ENCODE measurements at regions not wholly inside any gene's neighbourhood (a gene's known extent, or its start where the extent isn't known, plus 50 kb on each side); places are given as distances from the start of the nearest gene placed in this dataset.

- Histone ChIP-seq H3K27me3 (ENCODE audit: control insufficient read depth, insufficient read depth, low read length, poor library complexity, severe bottlenecking) (no peaks in the 10 kb centered on the region), H3K4me1 (ENCODE audit: control insufficient read depth, insufficient read depth, low read length) (no peaks in the 10 kb centered on the region), H3K9me3 (ENCODE audit: control insufficient read depth, low read length) (no peaks in the 10 kb centered on the region), H3K9ac (ENCODE audit: extremely low read depth, low read length, poor library complexity, severe bottlenecking) (no peak overlapping the region), H3K4me3 (ENCODE audit: low read length) (no peak overlapping the region), H3K36me3 (ENCODE audit: control insufficient read depth, insufficient read depth, low read length) (no peaks in the 10 kb centered on the region), H3K27ac (ENCODE audit: low read depth, low read length) (no peak overlapping the region)
- no peak overlapping the region for H3K4me3 Mint-ChIP-seq
- no peak overlapping the region for H3K27ac Mint-ChIP-seq
- no peaks in the 10 kb centered on the region for H3K4me1 Mint-ChIP-seq
- no peaks in the 10 kb centered on the region for H3K9me3 Mint-ChIP-seq
- no peaks in the 10 kb centered on the region for H3K36me3 Mint-ChIP-seq (ENCODE audit: low read depth)
- peaks cover 1% of the 10 kb centered on the region for H3K27me3 Mint-ChIP-seq (ENCODE audit: insufficient read depth)
- WGBS, 2 experiments (ENCODE audit: insufficient coverage in 1 of 2, insufficient read length in 1 of 2): 93 to 95% methylated on average over 3 to 4 of the region's 4 CpGs
- DNase-seq: no peak
- TF ChIP-seq CTCF (conservative IDR thresholded peaks at IDR 0.05): no peak
These were observed 170.8 kb upstream of the GLI3 start for GRCh38 chr7:42407833-42408232.

- 93 to 94% methylated on average over 9 to 15 of the region's 15 CpGs for WGBS, 2 experiments (ENCODE audit: insufficient coverage in 1 of 2, insufficient read length in 1 of 2)
These were observed 170.2 kb upstream of the GLI3 start for GRCh38 chr7:42407021-42407710.

DNA sequence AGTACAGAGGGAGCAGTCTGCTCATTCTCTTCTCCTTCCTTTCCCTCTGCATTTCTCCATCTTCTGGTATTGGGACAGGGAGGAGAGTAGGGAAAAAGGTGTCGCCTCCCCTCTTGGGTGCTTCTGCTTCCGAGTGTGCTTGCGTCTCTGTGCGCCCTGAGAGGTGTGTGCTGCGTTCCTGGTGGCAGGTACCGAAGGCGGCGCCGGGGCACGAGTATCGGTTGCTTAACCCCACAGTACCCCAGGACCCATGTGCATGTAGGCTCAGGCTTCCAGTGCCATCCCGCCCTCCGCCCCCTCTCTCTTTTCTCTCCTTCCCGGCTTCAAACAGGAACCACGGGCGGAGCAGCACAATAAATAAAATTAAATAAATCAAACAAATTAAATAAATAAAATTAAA lies 169.3 kb upstream of the GLI3 start:
- Mint-ChIP-seq H3K4me1 (peaks cover 3% of the 10 kb centered on the region), H3K27ac (no peak overlapping the region), H3K36me3 (ENCODE audit: low read depth) (no peaks in the 10 kb centered on the region), H3K27me3 (ENCODE audit: insufficient read depth) (peaks cover 1% of the 10 kb centered on the region), H3K4me3 (no peak overlapping the region), H3K9me3 (no peaks in the 10 kb centered on the region)
- Histone ChIP-seq H3K4me3 (ENCODE audit: low read length) (no peak overlapping the region), H3K27me3 (ENCODE audit: control insufficient read depth, insufficient read depth, low read length, poor library complexity, severe bottlenecking) (no peaks in the 10 kb centered on the region), H3K4me1 (ENCODE audit: control insufficient read depth, insufficient read depth, low read length) (no peaks in the 10 kb centered on the region), H3K36me3 (ENCODE audit: control insufficient read depth, insufficient read depth, low read length) (no peaks in the 10 kb centered on the region), H3K27ac (ENCODE audit: low read depth, low read length) (no peak overlapping the region), H3K9me3 (ENCODE audit: control insufficient read depth, low read length) (no peaks in the 10 kb centered on the region), H3K9ac (ENCODE audit: extremely low read depth, low read length, poor library complexity, severe bottlenecking) (no peak overlapping the region)
- no peak for DNase-seq
- WGBS, 2 experiments (ENCODE audit: insufficient coverage in 1 of 2, insufficient read length in 1 of 2): 93% methylated on average over 14 of the region's 16 CpGs; no CpG with 5 or more reads in 1 of the 2 experiments
- no peak for TF ChIP-seq CTCF (conservative IDR thresholded peaks at IDR 0.05)

More at GRCh38 chr7:42407021-42407710, 170.2 kb upstream of the GLI3 start:
- no peak overlapping the region for H3K27ac ChIP-seq (ENCODE audit: low read depth, low read length)
- H3K4me1 ChIP-seq (ENCODE audit: control insufficient read depth, insufficient read depth, low read length): no peaks in the 10 kb centered on the region
- DNase-seq: no peak
- no peaks in the 10 kb centered on the region for H3K27me3 ChIP-seq (ENCODE audit: control insufficient read depth, insufficient read depth, low read length, poor library complexity, severe bottlenecking)
- H3K36me3 ChIP-seq (ENCODE audit: control insufficient read depth, insufficient read depth, low read length): no peaks in the 10 kb centered on the region
- H3K9me3 Mint-ChIP-seq: no peaks in the 10 kb centered on the region
- TF ChIP-seq CTCF (conservative IDR thresholded peaks at IDR 0.05): no peak
- H3K9me3 ChIP-seq (ENCODE audit: control insufficient read depth, low read length): no peaks in the 10 kb centered on the region
- no peak overlapping the region for H3K9ac ChIP-seq (ENCODE audit: extremely low read depth, low read length, poor library complexity, severe bottlenecking)
- no peaks in the 10 kb centered on the region for H3K4me1 Mint-ChIP-seq
- H3K27ac Mint-ChIP-seq: no peak overlapping the region
- H3K27me3 Mint-ChIP-seq (ENCODE audit: insufficient read depth): peaks cover 1% of the 10 kb centered on the region
- no peak overlapping the region for H3K4me3 Mint-ChIP-seq
- H3K4me3 ChIP-seq (ENCODE audit: low read length): no peak overlapping the region
- no peaks in the 10 kb centered on the region for H3K36me3 Mint-ChIP-seq (ENCODE audit: low read depth)

All from endodermal cell (in vitro differentiated cells).